H9 (cell line): ENCODE measurements at regions not wholly inside any gene's neighbourhood (a gene's known extent, or its start where the extent isn't known, plus 50 kb on each side); places are given as distances from the start of the nearest gene placed in this dataset.
A peak's percentile ranks its signal among the peaks of the same experiment; 100 is the strongest.

Experiments
- DNase-seq: peaks from one replicate; pipeline ENCODE4 v3.0.0-alpha.2; 2017
- H2AFZ ChIP-seq: one replicate; pipeline ENCODE4 v1.6.1; 2013; ENCODE audit warnings: mild to moderate bottlenecking, low read length, control low read depth, moderate library complexity
- H2AK5ac ChIP-seq: 2 replicates; pipeline ENCODE4 v1.6.1; 2013; ENCODE audit warnings: low read length, control low read depth, mixed read lengths; ENCODE audit not compliant: insufficient read length
- H2BK120ac ChIP-seq: one replicate; pipeline ENCODE4 v1.6.1; 2013; ENCODE audit warnings: low read depth, mild to moderate bottlenecking, low read length, control low read depth, inconsistent platforms; ENCODE audit not compliant: poor library complexity, severe bottlenecking
- H2BK12ac ChIP-seq: 2 replicates; pipeline ENCODE4 v1.6.1; 2013; ENCODE audit warnings: low read length, control low read depth, mixed read lengths, low read depth; ENCODE audit not compliant: insufficient read length
- H2BK15ac ChIP-seq: 2 replicates; pipeline ENCODE4 v1.6.1; 2013; ENCODE audit warnings: low read depth, low read length, control low read depth
- H2BK20ac ChIP-seq: one replicate; pipeline ENCODE4 v1.6.1; 2013; ENCODE audit warnings: low read depth, mild to moderate bottlenecking, low read length, control low read depth, inconsistent platforms; ENCODE audit not compliant: poor library complexity, severe bottlenecking
- H2BK5ac ChIP-seq: 2 replicates; pipeline ENCODE4 v1.6.1; 2013; ENCODE audit warnings: low read length, control low read depth, mixed read lengths; ENCODE audit not compliant: insufficient read length
- H3K14ac ChIP-seq: 2 replicates; pipeline ENCODE4 v1.6.1; 2013; ENCODE audit warnings: low read length, control low read depth; ENCODE audit not compliant: insufficient read depth
- H3K18ac ChIP-seq: 2 replicates; pipeline ENCODE4 v1.6.1; 2013; ENCODE audit warnings: low read depth, mild to moderate bottlenecking, mixed read lengths, low read length, control low read depth; ENCODE audit not compliant: insufficient read length
- H3K23ac ChIP-seq: 2 replicates; pipeline ENCODE4 v1.6.1; 2013; ENCODE audit warnings: low read length, control low read depth, mixed read lengths, low read depth; ENCODE audit not compliant: insufficient read length
- H3K23me2 ChIP-seq: 2 replicates; pipeline ENCODE4 v1.6.1; 2013; ENCODE audit warnings: low read depth, mild to moderate bottlenecking, mixed read lengths, low read length, control low read depth; ENCODE audit not compliant: insufficient read length, poor library complexity, severe bottlenecking
- H3K27ac ChIP-seq: 2 replicates; pipeline ENCODE4 v1.5.1; 2013; ENCODE audit warnings: low read length, control low read depth, mixed read lengths, low read depth; ENCODE audit not compliant: insufficient read length
- H3K27me3 ChIP-seq: 2 replicates; pipeline ENCODE4 v1.6.1; 2013; ENCODE audit warnings: low read length, control low read depth, inconsistent platforms; ENCODE audit not compliant: insufficient read depth
- H3K4ac ChIP-seq: 2 replicates; pipeline ENCODE4 v1.6.1; 2013; ENCODE audit warnings: low read depth, mild to moderate bottlenecking, control low read depth, inconsistent platforms, low read length, moderate library complexity
- H3K4me1 ChIP-seq: 2 replicates; pipeline ENCODE4 v1.6.1; 2013; ENCODE audit warnings: low read length, control low read depth, inconsistent platforms; ENCODE audit not compliant: insufficient read depth
- H3K4me2 ChIP-seq: 2 replicates; pipeline ENCODE4 v1.6.1; 2013; ENCODE audit warnings: low read length, control low read depth, mixed read lengths; ENCODE audit not compliant: insufficient read length, insufficient read depth
- H3K56ac ChIP-seq: 2 replicates; pipeline ENCODE4 v1.6.1; 2013; ENCODE audit warnings: low read depth, mild to moderate bottlenecking, mixed read lengths, low read length, control low read depth; ENCODE audit not compliant: insufficient read length
- H3K79me1 ChIP-seq: 2 replicates; pipeline ENCODE4 v1.6.1; 2013; ENCODE audit warnings: low read depth, mild to moderate bottlenecking, moderate library complexity, low read length, control low read depth, inconsistent platforms; ENCODE audit not compliant: insufficient read depth, poor library complexity, severe bottlenecking
- H3K79me2 ChIP-seq: 2 replicates; pipeline ENCODE4 v1.6.1; 2013; ENCODE audit warnings: low read length, control low read depth, inconsistent platforms; ENCODE audit not compliant: insufficient read depth
- H3K9ac ChIP-seq: 2 replicates; pipeline ENCODE4 v1.6.1; 2013; ENCODE audit warnings: low read length, control low read depth, mixed read lengths; ENCODE audit not compliant: insufficient read length; ENCODE audit errors: extremely low read depth
- H3K9me3 ChIP-seq: one replicate; pipeline ENCODE4 v1.6.1; 2013; ENCODE audit warnings: low read depth, low read length, inconsistent platforms; ENCODE audit not compliant: control insufficient read depth
- H3T11ph ChIP-seq: one replicate; pipeline ENCODE4 v1.6.1; 2013; ENCODE audit warnings: mild to moderate bottlenecking, low read length, control low read depth, inconsistent platforms
- H4K20me1 ChIP-seq: one replicate; pipeline ENCODE4 v1.6.1; 2013; ENCODE audit not compliant: control insufficient read depth, insufficient read length, insufficient read depth
- H4K5ac ChIP-seq: 2 replicates; pipeline ENCODE4 v1.6.1; 2013; ENCODE audit warnings: low read depth, mild to moderate bottlenecking, mixed read lengths, low read length, control low read depth; ENCODE audit not compliant: insufficient read length
- H4K8ac ChIP-seq: replicated peaks from 2 replicates; pipeline ENCODE4 v1.6.1; 2013; ENCODE audit warnings: low read length, control low read depth, mixed read lengths, low read depth; ENCODE audit not compliant: insufficient read length
- H4K91ac ChIP-seq: 2 replicates; pipeline ENCODE4 v1.6.1; 2013; ENCODE audit warnings: low read depth, mild to moderate bottlenecking, moderate library complexity, mixed read lengths, low read length, control low read depth; ENCODE audit not compliant: insufficient read length
- H3K27ac Mint-ChIP-seq, 3 experiments: 2 replicates in 2 of 3; 3 replicates in 1 of 3; pipeline ENCODE4 v1.8.0; 2020 to 2021; ENCODE audit warnings: mixed read lengths in 3 of 3, mild to moderate bottlenecking in 1 of 3, moderate library complexity in 1 of 3
- H3K27me3 Mint-ChIP-seq: 2 replicates; pipeline ENCODE4 v1.8.0; 2021; ENCODE audit warnings: low read depth, mild to moderate bottlenecking, moderate library complexity, mixed read lengths
- H3K36me3 Mint-ChIP-seq, 3 experiments: 2 replicates in 2 of 3; 3 replicates in 1 of 3; pipeline ENCODE4 v1.8.0; 2020 to 2021; ENCODE audit warnings: low read depth in 3 of 3, mixed read lengths in 3 of 3; ENCODE audit not compliant: insufficient read depth in 1 of 3
- H3K4me1 Mint-ChIP-seq, 2 experiments: 2 replicates each; pipeline ENCODE4 v1.8.0; 2020; ENCODE audit warnings: mixed read lengths in 2 of 2
- H3K4me3 Mint-ChIP-seq, 2 experiments: 2 replicates in 1 of 2; 3 replicates in 1 of 2; pipeline ENCODE4 v1.8.0; 2020 to 2021; ENCODE audit warnings: mild to moderate bottlenecking in 2 of 2, mixed read lengths in 2 of 2, moderate library complexity in 1 of 2
- H3K9me3 Mint-ChIP-seq, 2 experiments: 2 replicates in 1 of 2; 3 replicates in 1 of 2; pipeline ENCODE4 v1.8.0; 2020; ENCODE audit warnings: mild to moderate bottlenecking in 2 of 2, mixed read lengths in 2 of 2, moderate library complexity in 1 of 2
- WGBS: extraction: QIAGEN DNeasy Blood & Tissue Kit; methylation state at CpG from one replicate; pipeline ENCODE4 v1.1.7; 2013; ENCODE audit warnings: missing lambda C conversion rate, low lambda C conversion rate, mixed read lengths; ENCODE audit not compliant: insufficient read length; ENCODE audit errors: extremely low coverage; 5-methylcytosine and 5-hydroxymethylcytosine counted together
- TF ChIP-seq, protein P1 (sequence below): fragments of 200-600 bp; sonication (generic); conservative IDR thresholded peaks from 3 replicates; pipeline ENCODE4 v1.8.0; 2021; ENCODE audit warnings: antibody characterized with exemption, mild to moderate bottlenecking

DNA sequence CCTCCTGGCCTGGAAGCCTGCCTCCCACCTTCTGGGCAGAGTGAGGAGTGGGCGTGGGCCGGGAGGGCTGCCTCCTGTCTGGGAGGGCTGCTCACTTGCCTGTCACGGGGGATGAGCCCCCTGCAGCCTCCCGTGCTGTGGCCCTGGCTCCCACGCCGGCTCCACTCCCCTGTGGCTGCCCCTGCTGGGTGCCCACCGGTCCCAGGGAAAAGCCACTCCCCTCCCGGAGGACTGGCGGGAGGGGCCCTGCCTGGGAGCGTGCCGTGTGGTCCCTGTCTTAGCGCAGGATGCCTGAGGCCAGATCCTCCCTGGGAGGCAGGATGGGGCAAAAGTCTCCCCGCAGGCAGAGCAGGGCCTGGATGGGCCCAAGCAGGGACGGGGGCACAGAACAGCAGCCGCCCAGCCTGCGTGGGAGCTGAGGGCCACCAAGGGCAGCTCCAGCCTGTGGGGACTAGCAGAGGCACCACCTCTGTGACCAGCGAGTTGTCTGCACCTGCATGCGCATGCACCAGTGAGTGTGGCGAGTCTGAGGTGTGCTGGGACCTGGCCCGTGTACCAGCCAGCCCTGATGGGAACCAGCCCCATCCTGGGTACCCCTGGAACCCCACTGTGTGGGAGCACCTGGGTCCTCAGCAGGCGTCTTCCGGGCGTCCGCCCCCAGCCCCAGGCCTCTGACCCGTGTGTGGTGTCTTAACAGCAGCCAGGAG lies 339.9 kb downstream of the SEC14L1 start:
- no peak for DNase-seq
- H3K27ac ChIP-seq = no peak overlapping the region
- no peak overlapping the region for H2AK5ac ChIP-seq
- no peak overlapping the region for H2BK120ac ChIP-seq
- no peaks in the 10 kb centered on the region for H3K9me3 ChIP-seq
- no peaks in the 10 kb centered on the region for H3K27me3 Mint-ChIP-seq
- H3K56ac ChIP-seq = no peak overlapping the region
- no peak overlapping the region for H3K9ac ChIP-seq
- no peak overlapping the region for H3K23ac ChIP-seq
- no CpG with 5 or more reads among the region's 25 CpGs for WGBS
- TF ChIP-seq, protein P1, sequence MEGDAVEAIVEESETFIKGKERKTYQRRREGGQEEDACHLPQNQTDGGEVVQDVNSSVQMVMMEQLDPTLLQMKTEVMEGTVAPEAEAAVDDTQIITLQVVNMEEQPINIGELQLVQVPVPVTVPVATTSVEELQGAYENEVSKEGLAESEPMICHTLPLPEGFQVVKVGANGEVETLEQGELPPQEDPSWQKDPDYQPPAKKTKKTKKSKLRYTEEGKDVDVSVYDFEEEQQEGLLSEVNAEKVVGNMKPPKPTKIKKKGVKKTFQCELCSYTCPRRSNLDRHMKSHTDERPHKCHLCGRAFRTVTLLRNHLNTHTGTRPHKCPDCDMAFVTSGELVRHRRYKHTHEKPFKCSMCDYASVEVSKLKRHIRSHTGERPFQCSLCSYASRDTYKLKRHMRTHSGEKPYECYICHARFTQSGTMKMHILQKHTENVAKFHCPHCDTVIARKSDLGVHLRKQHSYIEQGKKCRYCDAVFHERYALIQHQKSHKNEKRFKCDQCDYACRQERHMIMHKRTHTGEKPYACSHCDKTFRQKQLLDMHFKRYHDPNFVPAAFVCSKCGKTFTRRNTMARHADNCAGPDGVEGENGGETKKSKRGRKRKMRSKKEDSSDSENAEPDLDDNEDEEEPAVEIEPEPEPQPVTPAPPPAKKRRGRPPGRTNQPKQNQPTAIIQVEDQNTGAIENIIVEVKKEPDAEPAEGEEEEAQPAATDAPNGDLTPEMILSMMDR = no peak
- H3K27ac Mint-ChIP-seq = peak overlapping the region in 1 of 3 experiments; percentile 75; a peak in 2 of 7 replicates
- H3K36me3 Mint-ChIP-seq = peaks cover 5 to 8% (median 7%) of the 10 kb centered on the region in 3 experiments; a peak in 6 of 7 replicates
- H2BK12ac ChIP-seq = no peak overlapping the region
- H2BK5ac ChIP-seq = no peak overlapping the region
- H3K79me1 ChIP-seq = peaks cover 4% of the 10 kb centered on the region
- H3K79me2 ChIP-seq = peaks cover 17% of the 10 kb centered on the region; the same call in 1 of the 2 replicates
- H2AFZ ChIP-seq = no peak overlapping the region
- H3K23me2 ChIP-seq = no peaks in the 10 kb centered on the region
- no peak overlapping the region for H2BK15ac ChIP-seq
- peak overlapping the region; percentile 17 for H3K18ac ChIP-seq
- H4K20me1 ChIP-seq = no peaks in the 10 kb centered on the region
- no peaks in the 10 kb centered on the region for H3K9me3 Mint-ChIP-seq
- no peak overlapping the region; the same call in 1 of the 2 replicates for H3K4ac ChIP-seq
- no peak overlapping the region for H4K5ac ChIP-seq
- H4K8ac ChIP-seq = no peak overlapping the region
- H3K27me3 ChIP-seq = no peaks in the 10 kb centered on the region
- H3K4me1 ChIP-seq = peaks cover 2% of the 10 kb centered on the region; the same call in 1 of the 2 replicates
- no peak overlapping the region for H3T11ph ChIP-seq
- H3K14ac ChIP-seq = peak overlapping the region; percentile 64
- H3K4me2 ChIP-seq = no peak overlapping the region
- H2BK20ac ChIP-seq = no peak overlapping the region
- H3K4me1 Mint-ChIP-seq = peaks cover 36 to 48% of the 10 kb centered on the region in 2 experiments
- no peak overlapping the region for H4K91ac ChIP-seq
- no peak overlapping the region for H3K4me3 Mint-ChIP-seq
